ENCODE measurements at regions not wholly inside any gene's neighbourhood (a gene's known extent, or its start where the extent isn't known, plus 50 kb on each side); places are given as distances from the start of the nearest gene placed in this dataset.

GRCh38 chr13:90184355-90184754 is 1163.1 kb upstream of the MIR17HG start:
- Histone ChIP-seq H2BK15ac (ENCODE audit: low read depth, low read length) (no peak overlapping the region), H2AK5ac (ENCODE audit: low read depth, low read length) (no peak overlapping the region), H3K9me1 (ENCODE audit: insufficient read depth, low read length) (no peaks in the 10 kb centered on the region), H4K20me1 (ENCODE audit: insufficient read depth, low read length) (no peaks in the 10 kb centered on the region), H2BK20ac (ENCODE audit: low read depth, low read length) (no peak overlapping the region), H3K27me3 (ENCODE audit: control insufficient read depth, insufficient read depth, low read length) (no peaks in the 10 kb centered on the region), H4K91ac (ENCODE audit: insufficient read depth, low read depth, low read length) (no peak overlapping the region), H3K4me1 (ENCODE audit: control insufficient read depth, insufficient read depth, low read length) (no peaks in the 10 kb centered on the region), H4K5ac (ENCODE audit: low read depth, low read length) (no peak overlapping the region), H2BK120ac (ENCODE audit: low read depth, low read length) (no peak overlapping the region), H3K36me3 (ENCODE audit: control insufficient read depth, insufficient read depth, low read length) (no peaks in the 10 kb centered on the region), H3K4ac (ENCODE audit: low read depth, low read length) (no peak overlapping the region), H4K8ac (ENCODE audit: low read depth in 2 of 2, low read length in 2 of 2) (no peak overlapping the region), H3K27ac (ENCODE audit: insufficient read depth, low read length) (no peak overlapping the region), H3K9me3 (ENCODE audit: control insufficient read depth, insufficient read depth, low read length) (peaks cover 2% of the 10 kb centered on the region; the same call in 1 of the 2 replicates), H3K23ac (ENCODE audit: low read depth, low read length) (no peak overlapping the region), H3K18ac (ENCODE audit: low read depth, low read length) (no peak overlapping the region), H2AFZ (replicated peaks; ENCODE audit: low read length, poor library complexity) (no peak overlapping the region), H3K79me1 (ENCODE audit: low read depth in 1 of 2, low read length in 2 of 2) (no peaks in the 10 kb centered on the region), H3K14ac (replicated peaks; ENCODE audit: low read depth, low read length) (no peak overlapping the region), H3K9ac (ENCODE audit: low read depth, low read length) (no peak overlapping the region), H2BK5ac (ENCODE audit: low read depth, low read length, poor library complexity, severe bottlenecking) (no peak overlapping the region), H3K4me3 (ENCODE audit: insufficient read depth, low read depth, low read length) (no peak overlapping the region), H3K4me2 (ENCODE audit: low read depth, low read length) (no peak overlapping the region), H3K56ac (ENCODE audit: extremely low read depth, insufficient read depth, low read length) (no peak overlapping the region), H2AK9ac (replicated peaks; ENCODE audit: low read depth, low read length, poor library complexity) (no peak overlapping the region)
- ATAC-seq (ENCODE audit: low read depth) (no peak), DNase-seq (no peak)
- no TSS peak for BruUV-seq (replicated peaks)
- WGBS, 2 experiments (ENCODE audit: extremely low coverage in 2 of 2, insufficient read length in 1 of 2) = no CpG with 5 or more reads among the region's 1 CpG
- intact Hi-C loops (cut with micrococcal nuclease) = no loop called here
- ChIA-PET POLR2A (ENCODE audit: unreplicated experiment) (no interaction called here), CTCF (no interaction called here)
- TF ChIP-seq SMC3 (IDR thresholded peaks at IDR 0.05; ENCODE audit: low read depth, low read length) = no peak
- TF ChIP-seq CEBPB (IDR thresholded peaks at IDR 0.05; ENCODE audit: low read depth, low read length) = no peak
- TF ChIP-seq RCOR1 (IDR thresholded peaks at IDR 0.05; ENCODE audit: insufficient replicate concordance, low read length) = no peak
- TF ChIP-seq NFE2L2 (IDR thresholded peaks at IDR 0.05; ENCODE audit: low read depth, low read length) = no peak
- TF ChIP-seq, protein P1, sequence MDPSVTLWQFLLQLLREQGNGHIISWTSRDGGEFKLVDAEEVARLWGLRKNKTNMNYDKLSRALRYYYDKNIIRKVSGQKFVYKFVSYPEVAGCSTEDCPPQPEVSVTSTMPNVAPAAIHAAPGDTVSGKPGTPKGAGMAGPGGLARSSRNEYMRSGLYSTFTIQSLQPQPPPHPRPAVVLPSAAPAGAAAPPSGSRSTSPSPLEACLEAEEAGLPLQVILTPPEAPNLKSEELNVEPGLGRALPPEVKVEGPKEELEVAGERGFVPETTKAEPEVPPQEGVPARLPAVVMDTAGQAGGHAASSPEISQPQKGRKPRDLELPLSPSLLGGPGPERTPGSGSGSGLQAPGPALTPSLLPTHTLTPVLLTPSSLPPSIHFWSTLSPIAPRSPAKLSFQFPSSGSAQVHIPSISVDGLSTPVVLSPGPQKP (IDR thresholded peaks at IDR 0.05; ENCODE audit: borderline replicate concordance, low read depth, low read length) = no peak
- no peak for TF ChIP-seq RFX5 (IDR thresholded peaks at IDR 0.05; ENCODE audit: low read depth, low read length)
- no peak for TF ChIP-seq FOS (IDR thresholded peaks at IDR 0.05; ENCODE audit: low read depth, low read length)
- in situ Hi-C loops (cut with MboI; ENCODE audit: low sequenced_read_pairs) = no loop called here
- dilution Hi-C loops (cut with HindIII; ENCODE audit: low sequenced_read_pairs, unreplicated experiment) = no loop called here

All from IMR-90 (cell line).